G401.6 (cell line): ENCODE measurements at regions not wholly inside any gene's neighbourhood (a gene's known extent, or its start where the extent isn't known, plus 50 kb on each side); places are given as distances from the start of the nearest gene placed in this dataset.
"Not testable (repeated sequence)": the region's sequence is repeated elsewhere in the genome, so short reads cannot be mapped to it uniquely, and the experiment has no call there.

ENCODE experiments used
- FAIRE-seq: peaks from 2 replicates; lab custom pipeline; 2012; peaks lifted over from hg19 to GRCh38; lab: Jason Lieb, UNC

DNA sequence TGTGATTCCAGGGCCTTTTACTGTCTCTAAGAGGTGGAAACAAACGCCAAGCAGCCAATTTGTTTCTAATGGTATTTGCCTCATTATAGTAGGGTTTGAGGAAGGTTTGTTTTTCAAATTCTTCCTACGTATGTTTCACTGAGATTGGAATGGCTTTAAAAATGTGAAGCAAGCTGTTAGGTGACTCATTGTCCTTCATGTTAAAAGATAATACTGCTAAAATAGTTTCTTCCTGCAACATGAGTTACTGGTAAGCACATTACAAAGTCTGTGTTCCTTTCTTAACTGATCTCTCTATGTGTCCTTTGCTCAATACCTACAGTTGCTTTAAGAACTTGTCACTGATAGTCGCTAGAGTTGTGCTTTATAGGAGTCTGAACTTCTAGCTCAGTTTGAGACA is 1183.9 kb downstream of the RPA4 start:
- FAIRE-seq: no peak

GRCh38 chrX:98068024-98068580 is 1184.4 kb downstream of the RPA4 start:
- no peak for FAIRE-seq

GRCh38 chrX:98071331-98071730 is 1187.6 kb downstream of the RPA4 start:
- FAIRE-seq: no peak

DNA sequence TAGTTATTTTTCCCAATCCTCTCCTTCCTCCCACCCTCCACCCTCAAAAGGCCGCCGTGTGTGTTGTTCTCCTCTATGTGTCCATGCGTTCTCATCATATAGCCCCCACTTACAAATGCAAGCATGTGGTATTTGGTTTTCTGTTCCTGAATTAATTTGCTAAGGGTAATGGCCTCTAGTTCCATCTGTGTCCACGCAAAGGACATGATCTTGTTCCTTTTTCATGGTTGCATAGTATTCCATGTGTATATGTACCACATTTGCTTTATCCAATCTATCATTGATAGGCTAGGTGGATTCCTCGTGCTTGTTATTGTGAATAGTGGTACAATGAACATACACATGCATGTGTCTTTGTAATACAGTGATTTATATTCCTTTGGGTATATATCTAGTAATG is 1193.7 kb downstream of the RPA4 start:
- FAIRE-seq: no peak

- no peak for FAIRE-seq
Measured at GRCh38 chrX:98111684-98112083, 1228.0 kb downstream of the RPA4 start.

DNA sequence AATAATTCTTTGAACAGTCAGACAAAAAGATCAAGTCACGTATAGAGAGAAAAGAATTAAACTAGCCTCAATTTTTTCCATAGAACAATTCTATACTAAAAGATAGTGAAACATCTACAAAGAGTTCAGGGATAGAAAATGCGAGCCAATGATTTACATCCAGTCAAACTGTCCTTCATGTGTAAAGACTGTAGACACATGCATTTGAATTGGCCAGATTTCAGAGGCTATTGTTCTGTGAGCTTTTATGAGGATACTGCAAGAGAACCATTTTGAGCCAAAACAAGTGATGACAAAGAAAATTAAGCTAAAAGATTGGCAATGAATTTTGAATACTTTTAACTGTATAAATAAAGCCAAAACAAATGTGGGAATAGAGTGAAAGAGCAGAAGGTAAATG is 1230.3 kb downstream of the RPA4 start:
- no peak for FAIRE-seq

- no peak for FAIRE-seq
Measured at GRCh38 chrX:98141466-98141865, 1257.8 kb downstream of the RPA4 start.

GRCh38 chrX:98191003-98191402 is 1307.3 kb downstream of the RPA4 start:
- no peak for FAIRE-seq

DNA sequence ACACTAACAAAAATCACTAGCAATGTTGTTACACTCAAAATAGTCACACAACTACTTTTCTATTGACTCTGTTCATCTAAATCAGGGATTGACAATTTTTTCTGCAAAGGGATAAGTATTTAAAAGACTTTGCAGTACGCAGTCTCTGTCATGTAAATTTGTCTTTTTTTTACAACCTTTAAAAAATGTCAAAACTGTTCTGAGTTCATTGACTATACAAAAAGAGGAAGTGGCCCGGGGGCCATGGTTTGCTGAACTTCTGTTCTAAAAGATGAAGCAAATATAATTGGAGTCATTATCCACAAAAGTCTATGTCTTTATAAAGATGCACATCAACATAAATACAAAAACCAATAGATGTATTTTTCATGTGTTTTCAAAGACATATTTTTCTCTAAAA is 1310.3 kb downstream of the RPA4 start:
- FAIRE-seq: no peak

DNA sequence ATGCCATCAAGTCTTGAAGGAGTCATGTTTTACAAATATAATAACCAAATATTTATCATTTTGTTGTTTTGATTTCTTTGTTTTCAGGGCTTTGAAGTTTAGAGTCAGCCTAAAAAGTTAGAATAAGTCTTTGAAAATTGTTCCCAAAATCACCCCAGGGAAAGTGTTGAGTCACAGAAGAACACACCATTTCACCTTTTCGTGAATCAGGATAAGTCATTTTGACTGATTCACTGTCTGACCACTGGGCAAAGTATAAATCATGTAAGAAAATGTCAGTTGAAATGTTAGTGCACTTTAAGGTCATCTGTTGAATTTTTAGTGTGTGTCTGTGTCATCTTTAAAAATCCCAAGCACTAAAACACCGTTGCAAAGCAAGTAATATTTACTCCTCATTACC is 1320.1 kb downstream of the RPA4 start:
- FAIRE-seq: no peak

- no peak for FAIRE-seq
Measured at GRCh38 chrX:98207947-98208346, 1324.2 kb downstream of the RPA4 start.

DNA sequence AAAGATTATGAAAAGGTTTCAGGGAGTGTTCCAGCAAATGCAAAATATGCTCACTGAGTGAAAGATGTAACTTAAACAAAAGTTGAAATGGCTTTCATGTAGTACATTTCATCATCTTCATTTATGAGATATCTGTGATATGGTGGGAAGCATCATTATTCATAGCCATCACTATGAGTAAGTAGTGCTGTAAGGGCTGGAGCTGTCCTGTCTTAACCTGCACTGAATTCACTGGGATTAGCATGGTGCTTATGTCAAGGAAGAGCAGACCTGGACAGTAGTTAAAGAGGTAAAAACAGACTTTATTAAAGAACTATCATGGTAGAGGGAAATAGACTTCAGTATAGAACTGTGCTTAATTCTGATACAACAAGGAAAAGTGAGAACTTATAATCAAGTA is 1347.3 kb downstream of the RPA4 start:
- FAIRE-seq: no peak

- FAIRE-seq: not testable (repeated sequence)
Measured at GRCh38 chrX:98240061-98240460, 1356.4 kb downstream of the RPA4 start.

GRCh38 chrX:98263135-98263534 is 1379.4 kb downstream of the RPA4 start:
- no peak for FAIRE-seq

- FAIRE-seq: no peak
Measured at GRCh38 chrX:98289726-98290125, 1406.0 kb downstream of the RPA4 start.

DNA sequence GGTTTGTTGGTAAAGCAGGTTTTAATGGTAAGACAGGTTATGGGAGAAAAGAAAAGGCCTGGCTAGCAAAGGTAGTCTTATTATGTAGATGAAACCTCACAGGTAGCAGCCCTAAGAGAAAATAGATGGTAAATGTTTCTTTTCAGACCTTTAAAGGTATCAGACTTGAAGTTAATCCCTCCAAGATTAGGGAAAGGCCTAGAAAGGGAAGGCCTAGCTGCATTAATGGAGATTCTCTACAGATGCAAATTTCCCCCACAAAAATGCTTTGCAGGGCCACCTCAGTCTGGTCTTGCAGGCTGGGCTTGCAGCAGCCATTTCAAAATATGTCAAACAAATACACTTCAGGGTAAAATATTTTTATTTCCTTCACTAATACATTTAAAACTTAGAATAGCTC is 1410.6 kb downstream of the RPA4 start:
- no peak for FAIRE-seq

- no peak for FAIRE-seq
Measured at GRCh38 chrX:98296129-98296528, 1412.4 kb downstream of the RPA4 start.

DNA sequence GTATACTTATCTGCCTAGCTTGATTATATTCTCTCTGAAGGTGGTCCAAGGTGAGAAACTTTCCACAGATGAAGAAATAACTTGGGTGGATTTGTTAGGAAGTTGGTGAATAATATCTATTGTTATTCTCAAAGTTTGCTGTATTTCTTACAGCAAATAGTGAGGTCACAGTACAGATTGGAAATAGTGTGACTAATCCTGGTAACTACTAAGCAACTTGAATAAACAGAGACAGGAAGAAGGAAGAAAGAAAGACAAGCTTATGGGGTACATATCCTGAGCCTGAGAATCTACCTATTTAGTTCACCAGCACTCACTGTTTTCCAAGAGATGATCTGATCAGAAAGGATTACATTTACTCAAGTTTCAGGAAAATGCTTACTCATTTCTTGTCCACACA is 1416.1 kb downstream of the RPA4 start:
- FAIRE-seq: no peak

- FAIRE-seq: not testable (repeated sequence)
Measured at GRCh38 chrX:98300536-98300935, 1416.8 kb downstream of the RPA4 start.

- FAIRE-seq: no peak
Measured at GRCh38 chrX:98331407-98331806, 1447.7 kb downstream of the RPA4 start.

DNA sequence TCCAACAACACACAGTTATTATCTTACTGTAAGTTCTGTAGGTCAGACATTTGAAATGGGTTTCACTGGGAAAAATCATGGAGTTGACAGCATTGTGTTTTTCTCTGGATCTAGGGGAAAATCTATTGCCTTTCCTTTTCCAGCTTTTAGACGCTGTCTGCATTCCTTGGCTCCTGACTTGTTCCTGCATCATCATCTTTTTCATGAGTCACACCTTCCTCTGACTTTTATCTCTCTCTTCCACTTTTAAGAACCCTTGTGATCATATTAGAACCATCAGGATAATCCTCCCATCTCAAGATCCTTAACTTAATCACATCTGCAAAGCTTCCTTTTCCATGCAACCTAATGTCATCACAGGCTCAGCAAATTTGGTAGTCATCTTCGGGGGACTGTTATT is 1454.8 kb downstream of the RPA4 start:
- FAIRE-seq: no peak

DNA sequence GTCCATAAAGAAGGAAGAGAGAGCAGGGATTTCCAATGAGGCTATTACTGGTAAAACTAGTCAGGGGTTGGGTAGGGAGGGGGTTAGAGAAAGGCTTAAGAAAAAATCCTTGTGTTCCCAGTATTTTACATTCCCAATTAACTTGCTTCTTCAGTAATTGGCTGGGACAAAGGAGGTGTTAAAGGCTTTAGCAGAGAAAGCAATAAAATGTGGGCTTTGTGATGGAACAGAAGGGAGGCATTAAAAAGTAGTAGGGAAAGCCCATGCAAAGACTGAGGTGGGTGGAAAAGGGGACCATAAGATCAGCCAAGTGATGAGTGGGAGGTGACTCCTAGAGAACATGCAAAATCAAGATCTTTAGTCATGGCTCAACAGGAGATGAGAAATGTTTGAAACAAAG is 1467.2 kb downstream of the RPA4 start:
- no peak for FAIRE-seq

DNA sequence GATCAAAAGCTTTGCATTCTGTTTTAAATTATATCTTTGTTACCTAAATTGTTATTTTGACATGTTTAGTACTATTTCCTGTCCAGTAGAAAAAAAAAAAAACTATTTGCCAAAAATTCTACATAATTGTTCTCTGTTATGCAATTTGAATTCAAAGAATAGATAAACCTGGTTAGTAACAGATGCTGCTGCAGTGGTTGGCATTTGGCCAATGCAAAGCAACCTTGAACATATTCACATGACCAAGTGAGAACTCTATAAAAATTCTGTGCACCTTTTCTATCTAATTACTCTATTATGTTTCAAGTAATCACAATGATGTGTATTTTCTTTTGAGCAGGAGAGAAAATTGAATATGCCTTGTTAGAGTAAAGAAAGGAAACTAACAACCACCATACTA is 1473.4 kb downstream of the RPA4 start:
- FAIRE-seq: no peak

DNA sequence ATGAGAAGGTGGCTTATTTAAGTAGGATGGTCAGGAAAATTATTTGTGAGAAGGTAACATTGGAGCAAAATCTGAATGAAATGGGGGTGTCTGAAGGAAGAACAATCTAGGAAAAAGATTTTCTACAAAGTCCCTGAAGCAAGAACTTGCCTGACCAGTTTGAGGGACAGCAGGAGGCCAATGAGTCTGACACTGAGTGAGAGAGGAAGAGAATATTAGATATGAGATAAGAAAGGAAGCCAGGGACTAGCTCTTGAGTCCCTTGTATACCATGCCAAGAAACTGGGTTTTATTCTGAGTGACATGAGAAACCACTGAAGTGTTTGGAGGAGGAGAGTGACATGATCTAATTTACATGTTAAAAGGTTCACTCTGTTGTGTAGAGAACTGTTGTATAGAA is 1478.9 kb downstream of the RPA4 start:
- no peak for FAIRE-seq

DNA sequence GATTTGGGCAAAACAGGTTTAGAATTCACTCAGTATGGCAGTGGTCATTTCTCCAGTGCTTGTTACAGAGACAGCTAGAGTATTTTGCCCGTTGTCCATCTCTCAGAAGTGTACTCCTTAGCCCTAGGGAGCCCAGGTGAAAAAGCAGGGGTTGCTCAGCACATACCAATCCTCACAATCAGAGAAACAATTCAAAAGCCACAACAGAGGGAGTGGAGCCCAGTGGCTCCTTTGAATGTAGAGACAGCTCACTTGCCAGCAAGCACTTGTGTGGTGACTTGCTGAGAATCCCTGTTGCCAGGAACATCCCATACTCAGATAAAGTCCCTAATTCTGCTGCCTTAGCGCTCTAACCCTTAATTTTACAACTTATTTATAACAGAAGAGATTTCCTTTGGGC is 1488.3 kb downstream of the RPA4 start:
- FAIRE-seq: no peak
